Neural cell (in vitro differentiated cells): ENCODE measurements at regions not wholly inside any gene's neighbourhood (a gene's known extent, or its start where the extent isn't known, plus 50 kb on each side); places are given as distances from the start of the nearest gene placed in this dataset.

ENCODE experiments used
- H2AFZ ChIP-seq: fragments of 200-600, 300-800 bp; sonication (generic), shearing (Covaris generic); 2 replicates; pipeline ENCODE4 v1.6.0; 2014; ENCODE audit warnings: low read depth, mild to moderate bottlenecking, antibody characterized with exemption, low read length, moderate library complexity
- H3F3A ChIP-seq: fragments of 200-600 bp; shearing (Covaris generic); 2 replicates; pipeline ENCODE4 v1.6.1; 2016; ENCODE audit warnings: mild to moderate bottlenecking, moderate library complexity, mixed read lengths, antibody characterized with exemption, low read length; ENCODE audit not compliant: insufficient read depth, poor library complexity, severe bottlenecking
- H3K27ac ChIP-seq: fragments of 200-600, 300-800 bp; sonication (generic), shearing (Covaris generic); 2 replicates; pipeline ENCODE4 v1.5.1; 2014; ENCODE audit warnings: mild to moderate bottlenecking, low read length, moderate library complexity
- H3K27me3 ChIP-seq: fragments of 300-800, 200-600 bp; sonication (generic), shearing (Covaris generic); 2 replicates; pipeline ENCODE4 v1.6.0; 2014; ENCODE audit warnings: mild to moderate bottlenecking, low read depth, low read length, moderate library complexity; ENCODE audit not compliant: insufficient read depth
- H3K36me3 ChIP-seq: fragments of 300-800, 200-600 bp; sonication (generic), shearing (Covaris generic); 2 replicates; pipeline ENCODE4 v1.5.1; 2014; ENCODE audit warnings: mild to moderate bottlenecking, antibody characterized with exemption, low read length, moderate library complexity; ENCODE audit not compliant: insufficient read depth
- H3K4me2 ChIP-seq: fragments of 300-800, 200-600 bp; sonication (generic), shearing (Covaris generic); 2 replicates; pipeline ENCODE4 v1.6.0; 2014; ENCODE audit warnings: mild to moderate bottlenecking, low read length
- H3K4me3 ChIP-seq: fragments of 300-800, 200-600 bp; sonication (generic), shearing (Covaris generic); 2 replicates; pipeline ENCODE4 v1.5.1; 2014; ENCODE audit warnings: mild to moderate bottlenecking, low read length, moderate library complexity
- H3K79me2 ChIP-seq: fragments of 200-600 bp; shearing (Covaris generic); replicated peaks from 2 replicates; pipeline ENCODE4 v1.6.0; 2014; ENCODE audit warnings: mild to moderate bottlenecking, low read length, moderate library complexity; ENCODE audit not compliant: insufficient read depth
- H3K9ac ChIP-seq: fragments of 300-800, 200-600 bp; sonication (generic), shearing (Covaris generic); 2 replicates; pipeline ENCODE4 v1.6.1; 2016; ENCODE audit warnings: mild to moderate bottlenecking, low read length, mixed read lengths
- H3K9me2 ChIP-seq: fragments of 200-600 bp; shearing (Covaris generic); 2 replicates; pipeline ENCODE4 v1.6.1; 2016; ENCODE audit warnings: mild to moderate bottlenecking, low read length, mixed read lengths; ENCODE audit not compliant: insufficient read depth
- H3K9me3 ChIP-seq: fragments of 200-600, 300-800 bp; sonication (generic), shearing (Covaris generic); 2 replicates; pipeline ENCODE4 v1.6.1; 2016; ENCODE audit warnings: mild to moderate bottlenecking, mixed run types, low read length, moderate library complexity, mixed read lengths
- H4K20me1 ChIP-seq: fragments of 200-600 bp; shearing (Covaris generic); 2 replicates; pipeline ENCODE4 v1.6.1; 2016; ENCODE audit warnings: mild to moderate bottlenecking, mixed run types; ENCODE audit not compliant: insufficient read depth
- EP300 ChIP-seq: fragments of 450-650 bp; conservative IDR thresholded peaks from 2 replicates; pipeline ENCODE4 v1.6.1; 2014; ENCODE audit warnings: antibody characterized with exemption, mild to moderate bottlenecking, moderate library complexity; ENCODE audit not compliant: poor library complexity, severe bottlenecking
- EZH2 ChIP-seq: fragments of 200-600, 300-800 bp; shearing (Covaris generic), sonication (generic); IDR thresholded peaks from 2 replicates; pipeline ENCODE4 v1.6.1; 2014; ENCODE audit warnings: antibody characterized with exemption, low read length, borderline replicate concordance, mild to moderate bottlenecking; ENCODE audit not compliant: insufficient read depth, poor library complexity, severe bottlenecking
- MXI1 ChIP-seq: fragments of 450-650 bp; conservative IDR thresholded peaks from 2 replicates; pipeline ENCODE4 v1.6.1; 2014; ENCODE audit warnings: antibody characterized with exemption, mild to moderate bottlenecking; ENCODE audit not compliant: poor library complexity, severe bottlenecking
- POLR2AphosphoS5 ChIP-seq: IDR thresholded peaks from 2 replicates; pipeline ENCODE4 v1.6.1; 2012
- RAD21 ChIP-seq: fragments of 450-650 bp; conservative IDR thresholded peaks from 2 replicates; pipeline ENCODE4 v1.6.1; 2014; ENCODE audit warnings: antibody characterized with exemption, mild to moderate bottlenecking, moderate library complexity
- REST ChIP-seq: IDR thresholded peaks from 2 replicates; pipeline ENCODE4 v1.6.1; 2012; ENCODE audit warnings: borderline replicate concordance
- SMC3 ChIP-seq: fragments of 450-650 bp; conservative IDR thresholded peaks from 2 replicates; pipeline ENCODE4 v1.6.1; 2014; ENCODE audit warnings: antibody characterized with exemption, mild to moderate bottlenecking, moderate library complexity; ENCODE audit not compliant: poor library complexity
- TAF1 ChIP-seq: IDR thresholded peaks from 2 replicates; pipeline ENCODE4 v1.6.1; 2012; ENCODE audit warnings: low read depth
- TF ChIP-seq, protein P1 (sequence below): fragments of 450-650 bp; IDR thresholded peaks from 2 replicates; pipeline ENCODE4 v1.5.1; 2014; ENCODE audit warnings: antibody characterized with exemption, mild to moderate bottlenecking, moderate library complexity; ENCODE audit not compliant: poor library complexity, severe bottlenecking

- TF ChIP-seq TAF1, result no peak
- TF ChIP-seq EP300, result no peak
- no peak for TF ChIP-seq RAD21
- no peak for TF ChIP-seq REST
- TF ChIP-seq SMC3, result no peak
- TF ChIP-seq, protein P1, sequence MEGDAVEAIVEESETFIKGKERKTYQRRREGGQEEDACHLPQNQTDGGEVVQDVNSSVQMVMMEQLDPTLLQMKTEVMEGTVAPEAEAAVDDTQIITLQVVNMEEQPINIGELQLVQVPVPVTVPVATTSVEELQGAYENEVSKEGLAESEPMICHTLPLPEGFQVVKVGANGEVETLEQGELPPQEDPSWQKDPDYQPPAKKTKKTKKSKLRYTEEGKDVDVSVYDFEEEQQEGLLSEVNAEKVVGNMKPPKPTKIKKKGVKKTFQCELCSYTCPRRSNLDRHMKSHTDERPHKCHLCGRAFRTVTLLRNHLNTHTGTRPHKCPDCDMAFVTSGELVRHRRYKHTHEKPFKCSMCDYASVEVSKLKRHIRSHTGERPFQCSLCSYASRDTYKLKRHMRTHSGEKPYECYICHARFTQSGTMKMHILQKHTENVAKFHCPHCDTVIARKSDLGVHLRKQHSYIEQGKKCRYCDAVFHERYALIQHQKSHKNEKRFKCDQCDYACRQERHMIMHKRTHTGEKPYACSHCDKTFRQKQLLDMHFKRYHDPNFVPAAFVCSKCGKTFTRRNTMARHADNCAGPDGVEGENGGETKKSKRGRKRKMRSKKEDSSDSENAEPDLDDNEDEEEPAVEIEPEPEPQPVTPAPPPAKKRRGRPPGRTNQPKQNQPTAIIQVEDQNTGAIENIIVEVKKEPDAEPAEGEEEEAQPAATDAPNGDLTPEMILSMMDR, result no peak
- TF ChIP-seq EZH2, result no peak
- no peak for TF ChIP-seq MXI1
- TF ChIP-seq POLR2AphosphoS5, result no peak
- Histone ChIP-seq H3F3A (no peaks in the 10 kb centered on the region), H3K4me2 (no peak overlapping the region), H3K9me3 (no peaks in the 10 kb centered on the region), H2AFZ (no peak overlapping the region), H3K9ac (no peak overlapping the region), H3K27ac (no peak overlapping the region), H3K36me3 (no peaks in the 10 kb centered on the region), H3K4me3 (no peak overlapping the region), H4K20me1 (no peaks in the 10 kb centered on the region), H3K27me3 (no peaks in the 10 kb centered on the region), H3K79me2 (no peaks in the 10 kb centered on the region), H3K9me2 (no peaks in the 10 kb centered on the region)
Measured at GRCh38 chr17:64765191-64765889, 103.2 kb upstream of the SMURF2 start.

GRCh38 chr17:64750891-64751677 lies 89.0 kb upstream of the SMURF2 start:
- H3K36me3 ChIP-seq, result peaks cover 10% of the 10 kb centered on the region
- no peak overlapping the region for H3K9ac ChIP-seq
- no peaks in the 10 kb centered on the region for H3K9me2 ChIP-seq
- no peaks in the 10 kb centered on the region for H3K79me2 ChIP-seq
- H4K20me1 ChIP-seq, result no peaks in the 10 kb centered on the region
- TF ChIP-seq TAF1 (no peak), MXI1 (no peak), POLR2AphosphoS5 (no peak), RAD21 (no peak), EP300 (no peak), EZH2 (no peak), SMC3 (no peak)
- H3K27ac ChIP-seq, result no peak overlapping the region
- no peak overlapping the region for H3K4me2 ChIP-seq
- H3K27me3 ChIP-seq, result no peaks in the 10 kb centered on the region
- no peaks in the 10 kb centered on the region for H3K9me3 ChIP-seq
- no peaks in the 10 kb centered on the region for H3F3A ChIP-seq
- H2AFZ ChIP-seq, result no peak overlapping the region
- no peak overlapping the region for H3K4me3 ChIP-seq
